AG09309 (cell line): ENCODE measurements at regions not wholly inside any gene's neighbourhood (a gene's known extent, or its start where the extent isn't known, plus 50 kb on each side); places are given as distances from the start of the nearest gene placed in this dataset.

Experiments used
- DNase-seq: peaks from one replicate; pipeline ENCODE4 v3.0.0-alpha.2; 2010; ENCODE audit warnings: low read depth
- H3K4me3 ChIP-seq: 2 replicates; pipeline ENCODE4 v1.5.1; 2011; ENCODE audit warnings: mild to moderate bottlenecking, low read depth, low read length, moderate library complexity; ENCODE audit not compliant: control insufficient read depth
- CTCF ChIP-seq: IDR thresholded peaks from 2 replicates; pipeline ENCODE4 v1.5.1; 2011; ENCODE audit warnings: mild to moderate bottlenecking, low read depth, low read length, inconsistent platforms; ENCODE audit not compliant: insufficient read depth, control insufficient read depth; ENCODE audit errors: missing control alignments

- no peak for TF ChIP-seq CTCF
- DNase-seq, result no peak
- H3K4me3 ChIP-seq, result no peak overlapping the region
Observed at GRCh38 chr3:152706991-152707713, 127.8 kb upstream of the P2RY1 start.

- no peak for DNase-seq
- no peak overlapping the region for H3K4me3 ChIP-seq
- TF ChIP-seq CTCF, result no peak
Observed at GRCh38 chr3:152709659-152710058, 125.3 kb upstream of the P2RY1 start.

- H3K4me3 ChIP-seq, result no peak overlapping the region
- no peak for DNase-seq
- TF ChIP-seq CTCF, result no peak
Observed at GRCh38 chr3:152710549-152710948, 124.4 kb upstream of the P2RY1 start.

DNA sequence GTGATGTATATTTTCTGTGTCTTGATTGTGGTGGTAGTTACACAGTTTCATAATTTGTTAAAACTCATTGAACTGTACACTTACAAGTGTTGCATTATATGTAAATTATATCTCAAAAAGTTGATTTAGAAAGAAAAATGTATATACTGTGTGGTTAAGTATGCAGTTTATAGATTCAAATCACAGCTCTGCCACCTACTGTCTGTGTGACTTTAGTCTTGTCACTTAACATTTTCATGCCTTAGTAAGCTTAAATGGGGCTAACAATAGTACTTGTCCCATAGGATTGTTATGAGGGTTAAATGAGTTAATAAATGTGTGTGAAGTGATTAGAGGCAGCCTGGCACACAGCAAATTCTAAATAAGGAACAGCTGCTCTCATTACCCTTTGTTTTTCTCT lies 120.9 kb upstream of the P2RY1 start:
- no peak for TF ChIP-seq CTCF
- DNase-seq, result no peak

GRCh38 chr3:152714507-152714906 lies 120.4 kb upstream of the P2RY1 start:
- no peak for DNase-seq
- no peak for TF ChIP-seq CTCF
- no peak overlapping the region for H3K4me3 ChIP-seq

More for the DNA sequence above, 120.9 kb upstream of the P2RY1 start:
- H3K4me3 ChIP-seq, result no peak overlapping the region

DNA sequence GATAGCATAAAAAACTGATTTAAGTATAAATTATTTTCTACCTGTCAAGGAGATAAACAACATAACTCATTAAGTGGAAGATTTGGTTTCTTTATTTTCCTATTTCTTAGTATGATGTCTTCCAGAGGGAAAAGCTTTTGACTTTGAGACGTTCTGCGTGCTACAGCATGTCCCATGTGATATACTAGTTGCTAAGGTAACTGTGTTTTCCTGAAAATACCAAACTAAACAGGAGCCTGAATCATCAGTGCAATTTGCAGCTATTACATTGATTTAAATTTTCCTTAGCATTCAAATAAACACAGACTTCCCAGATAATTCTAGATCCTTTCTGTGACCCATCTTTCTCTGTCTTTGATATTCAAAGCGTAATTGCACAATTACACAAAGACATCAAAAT lies 117.7 kb upstream of the P2RY1 start:
- no peak for TF ChIP-seq CTCF
- no peak overlapping the region for H3K4me3 ChIP-seq
- no peak for DNase-seq
